Skeletal muscle tissue (tissue), 3 donors: ENCODE measurements at regions not wholly inside any gene's neighbourhood (a gene's known extent, or its start where the extent isn't known, plus 50 kb on each side); places are given as distances from the start of the nearest gene placed in this dataset.

ENCODE experiments used
- H3K27ac ChIP-seq: one replicate; pipeline ENCODE4 v1.7.0; 2013; ENCODE audit warnings: mild to moderate bottlenecking, low read depth, low read length, inconsistent platforms
- H3K27me3 ChIP-seq, 3 donors: one replicate each; pipeline ENCODE4 v1.7.0; 2013; ENCODE audit warnings: low read length in 3 of 3; ENCODE audit not compliant: control insufficient read depth in 3 of 3, insufficient read depth in 3 of 3
- H3K36me3 ChIP-seq, 3 donors: one replicate each; pipeline ENCODE4 v1.7.0; 2013; ENCODE audit warnings: low read length in 3 of 3; ENCODE audit not compliant: control insufficient read depth in 3 of 3, insufficient read depth in 3 of 3
- H3K4me1 ChIP-seq, 3 donors: one replicate each; pipeline ENCODE4 v1.7.0; 2013; ENCODE audit warnings: low read length in 3 of 3, mild to moderate bottlenecking in 3 of 3; ENCODE audit not compliant: control insufficient read depth in 3 of 3, insufficient read depth in 3 of 3
- H3K4me3 ChIP-seq, 3 donors: one replicate each; pipeline ENCODE4 v1.7.0; 2013; ENCODE audit warnings: low read length in 3 of 3
- H3K9ac ChIP-seq, 3 donors: one replicate each; pipeline ENCODE4 v1.7.0; 2013; ENCODE audit warnings: low read length in 3 of 3, mild to moderate bottlenecking in 3 of 3, moderate library complexity in 2 of 3, low read depth in 1 of 3
- H3K9me3 ChIP-seq, 3 donors: one replicate each; pipeline ENCODE4 v1.7.0; 2013; ENCODE audit warnings: low read length in 3 of 3; ENCODE audit not compliant: control insufficient read depth in 3 of 3
- donor health status: Osteomylitis.

- H3K9ac ChIP-seq = no peak overlapping the region
- H3K9me3 ChIP-seq = no peaks in the 10 kb centered on the region
- H3K27me3 ChIP-seq = no peaks in the 10 kb centered on the region
- H3K27ac ChIP-seq = no peak overlapping the region
- H3K4me1 ChIP-seq = peaks cover 7 to 22% (median 13%) of the 10 kb centered on the region in 3 donors
- H3K4me3 ChIP-seq = no peak overlapping the region
- no peaks in the 10 kb centered on the region for H3K36me3 ChIP-seq
Observed at GRCh38 chrX:9336456-9336855, 128.4 kb upstream of the TBL1X start.

DNA sequence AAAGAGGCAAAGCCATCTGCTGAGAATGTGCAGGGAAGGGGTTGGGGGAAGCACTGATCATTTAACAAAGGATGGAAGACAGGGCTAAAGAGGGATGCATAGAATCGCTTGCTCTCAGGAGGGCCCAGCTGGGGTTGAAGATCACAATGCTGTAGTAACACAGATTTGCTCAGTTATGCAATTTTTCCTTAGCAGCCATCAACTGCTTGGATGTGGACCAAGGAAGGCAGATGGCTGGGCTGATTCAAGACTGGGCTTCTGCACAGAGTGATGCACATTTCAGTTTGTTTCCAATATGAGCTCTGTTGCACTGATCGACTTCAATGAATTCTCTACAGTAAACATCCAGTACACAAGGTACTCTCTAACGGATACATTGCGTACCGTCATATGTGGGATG lies 127.8 kb upstream of the TBL1X start:
- Histone ChIP-seq H3K4me1 (peaks cover 9 to 22% (median 13%) of the 10 kb centered on the region in 3 donors), H3K9me3 (no peaks in the 10 kb centered on the region), H3K36me3 (no peaks in the 10 kb centered on the region), H3K27ac (no peak overlapping the region), H3K4me3 (no peak overlapping the region), H3K27me3 (no peaks in the 10 kb centered on the region), H3K9ac (no peak overlapping the region)

GRCh38 chrX:9338986-9339385 lies 125.9 kb upstream of the TBL1X start:
- Histone ChIP-seq H3K4me3 (no peak overlapping the region), H3K9me3 (no peaks in the 10 kb centered on the region), H3K9ac (no peak overlapping the region), H3K36me3 (no peaks in the 10 kb centered on the region), H3K27me3 (no peaks in the 10 kb centered on the region), H3K4me1 (peaks cover 13 to 27% (median 13%) of the 10 kb centered on the region in 3 donors), H3K27ac (no peak overlapping the region)

- H3K9ac ChIP-seq = peak overlapping the region in 1 of 3 donors; percentile 60
- H3K4me3 ChIP-seq = peak overlapping the region in 1 of 3 donors; percentile 35
- H3K9me3 ChIP-seq = no peaks in the 10 kb centered on the region
- H3K27ac ChIP-seq = peak overlapping the region; percentile 75
- H3K27me3 ChIP-seq = no peaks in the 10 kb centered on the region
- H3K4me1 ChIP-seq = peaks cover 13 to 27% (median 13%) of the 10 kb centered on the region in 3 donors
- H3K36me3 ChIP-seq = no peaks in the 10 kb centered on the region
Observed at GRCh38 chrX:9339603-9340491, 125.0 kb upstream of the TBL1X start.

GRCh38 chrX:9340598-9341290 lies 124.1 kb upstream of the TBL1X start:
- H3K27ac ChIP-seq = peak overlapping the region; percentile 75
- peak overlapping the region in 2 of 3 donors; percentile 43 to 60 for H3K9ac ChIP-seq
- no peaks in the 10 kb centered on the region for H3K9me3 ChIP-seq
- H3K27me3 ChIP-seq = no peaks in the 10 kb centered on the region
- H3K4me1 ChIP-seq = peaks cover 13 to 27% (median 13%) of the 10 kb centered on the region in 3 donors
- no peaks in the 10 kb centered on the region for H3K36me3 ChIP-seq
- H3K4me3 ChIP-seq = peak overlapping the region in 1 of 3 donors; percentile 35

DNA sequence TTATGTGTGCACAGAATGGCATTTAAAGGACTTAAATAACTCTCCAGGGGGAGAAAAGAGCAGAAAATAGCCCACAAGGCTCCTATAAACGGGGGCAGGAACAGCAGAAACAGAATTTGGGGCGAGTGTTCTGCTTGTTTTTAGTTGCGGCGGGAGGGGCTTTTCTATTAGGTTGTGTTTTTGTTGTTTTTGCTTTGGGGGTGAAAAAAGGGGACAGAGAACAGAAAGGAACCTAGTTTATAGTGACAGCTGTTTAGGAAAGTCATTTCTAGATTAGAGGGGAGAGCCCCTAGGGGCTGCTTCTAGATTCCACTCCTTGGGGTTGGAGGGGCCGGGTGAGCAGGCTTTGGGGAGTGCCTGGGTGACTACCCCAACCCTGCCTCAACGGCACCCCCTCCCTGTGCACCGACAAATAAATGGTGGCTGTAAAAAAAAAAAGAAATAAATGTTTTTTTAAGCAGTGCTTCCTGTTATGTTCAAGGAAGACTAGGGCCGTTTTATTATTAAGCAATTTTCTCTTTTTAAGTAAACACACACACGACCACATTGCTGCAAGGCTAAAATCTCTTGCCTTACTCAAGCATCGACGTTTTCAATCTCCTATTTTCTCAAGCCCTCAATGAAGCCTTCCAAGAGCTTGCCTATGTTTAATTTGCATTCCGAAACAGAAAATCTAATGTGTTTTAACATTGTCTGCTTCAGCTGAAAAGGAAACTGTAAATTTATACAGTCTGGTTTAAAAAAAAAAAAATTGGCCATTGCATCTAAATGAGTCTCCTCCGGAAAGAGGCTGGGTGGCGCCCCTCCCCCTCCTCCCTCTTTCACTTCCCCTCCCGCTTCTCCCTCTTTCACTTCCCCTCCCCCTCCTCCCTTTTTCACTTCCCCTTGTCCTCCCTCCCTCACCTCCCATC lies 123.3 kb upstream of the TBL1X start:
- peaks cover 13 to 26% (median 13%) of the 10 kb centered on the region in 3 donors for H3K4me1 ChIP-seq
- H3K9ac ChIP-seq = peak overlapping the region; percentile 23 to 54 (median 51)
- H3K9me3 ChIP-seq = no peaks in the 10 kb centered on the region
- no peaks in the 10 kb centered on the region for H3K27me3 ChIP-seq
- H3K27ac ChIP-seq = peak overlapping the region; percentile 75
- no peaks in the 10 kb centered on the region for H3K36me3 ChIP-seq
- H3K4me3 ChIP-seq = peak overlapping the region in 1 of 3 donors; percentile 52

DNA sequence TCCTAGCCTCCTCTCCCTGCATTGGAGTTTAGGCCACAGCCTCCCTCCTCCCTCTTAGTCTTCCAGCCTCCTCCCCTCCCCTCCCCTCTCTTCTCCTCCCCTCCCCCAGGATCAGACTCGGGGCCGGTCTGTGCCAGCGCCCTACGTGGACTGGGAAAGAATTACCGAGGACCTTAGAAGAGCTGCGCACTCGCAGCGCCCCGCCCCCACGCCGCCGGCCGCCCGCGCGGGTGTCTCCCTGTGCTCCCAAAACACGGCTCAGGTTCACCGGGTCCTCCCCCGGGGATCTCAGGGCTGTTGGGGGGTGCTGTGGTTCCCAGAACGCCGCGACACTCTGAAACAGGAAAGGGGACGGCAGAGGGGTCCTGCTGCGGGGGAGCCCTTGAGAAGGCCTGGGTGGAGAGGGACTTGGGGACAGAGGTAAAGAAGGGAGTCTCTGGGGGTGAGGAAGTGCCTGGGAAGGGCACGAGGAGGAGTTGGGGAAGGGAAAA lies 122.3 kb upstream of the TBL1X start:
- Histone ChIP-seq H3K9ac (peak overlapping the region in 1 of 3 donors; percentile 45), H3K9me3 (no peaks in the 10 kb centered on the region), H3K27ac (no peak overlapping the region), H3K4me3 (peak overlapping the region in 2 of 3 donors; percentile 22 to 52), H3K4me1 (peaks cover 13 to 22% (median 13%) of the 10 kb centered on the region in 3 donors), H3K27me3 (no peaks in the 10 kb centered on the region), H3K36me3 (no peaks in the 10 kb centered on the region)

DNA sequence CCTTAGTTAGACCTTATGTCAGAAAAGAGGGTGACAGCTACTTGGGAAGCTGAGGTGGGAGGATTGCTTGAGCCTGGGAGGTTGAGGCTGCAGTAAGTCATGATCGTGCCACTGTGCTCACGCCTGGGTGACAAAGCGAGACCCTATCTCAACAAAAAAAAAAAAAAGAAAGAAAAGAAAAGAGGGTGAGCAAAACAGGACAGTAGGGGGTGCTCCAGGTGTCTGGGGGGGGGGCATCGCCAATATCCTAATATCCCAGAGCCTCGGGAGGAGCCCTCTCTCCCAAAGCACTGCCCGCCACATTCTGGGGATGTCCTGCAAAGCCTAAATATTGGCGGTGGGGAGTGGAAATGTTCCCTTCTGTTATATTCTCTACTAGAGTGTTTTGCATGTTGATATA lies 120.9 kb upstream of the TBL1X start:
- Histone ChIP-seq H3K36me3 (no peaks in the 10 kb centered on the region), H3K27ac (no peak overlapping the region), H3K4me3 (no peak overlapping the region), H3K27me3 (no peaks in the 10 kb centered on the region), H3K4me1 (peaks cover 13 to 29% (median 17%) of the 10 kb centered on the region in 3 donors), H3K9ac (no peak overlapping the region), H3K9me3 (no peaks in the 10 kb centered on the region)

- Histone ChIP-seq H3K9ac (no peak overlapping the region), H3K36me3 (no peaks in the 10 kb centered on the region), H3K9me3 (no peaks in the 10 kb centered on the region), H3K4me3 (no peak overlapping the region), H3K27me3 (no peaks in the 10 kb centered on the region), H3K4me1 (peaks cover 3 to 19% (median 16%) of the 10 kb centered on the region in 3 donors), H3K27ac (no peak overlapping the region)
Observed at GRCh38 chrX:9345957-9346356, 118.9 kb upstream of the TBL1X start.
